ENCODE measurements at regions not wholly inside any gene's neighbourhood (a gene's known extent, or its start where the extent isn't known, plus 50 kb on each side); places are given as distances from the start of the nearest gene placed in this dataset.
A peak's percentile ranks its signal among the peaks of the same experiment; 100 is the strongest.
"Not testable (repeated sequence)": the region's sequence is repeated elsewhere in the genome, so short reads cannot be mapped to it uniquely, and the experiment has no call there.

GRCh38 chr2:142714600-142714999 is 162.9 kb upstream of the KYNU start:
- no peak for ATAC-seq

- no peak for ATAC-seq
Observed at GRCh38 chr2:142710336-142710735, 167.1 kb upstream of the KYNU start.

GRCh38 chr2:142707318-142707717 is 170.1 kb upstream of the KYNU start:
- ATAC-seq: no peak

GRCh38 chr2:142702397-142702796 is 175.1 kb upstream of the KYNU start:
- ATAC-seq: not testable (repeated sequence)

GRCh38 chr2:142695350-142696257 is 181.9 kb upstream of the KYNU start:
- not testable (repeated sequence) for ATAC-seq

- ATAC-seq: no peak
Observed at GRCh38 chr2:142694282-142694681, 183.2 kb upstream of the KYNU start.

- ATAC-seq: no peak
Observed at GRCh38 chr2:142693171-142693950, 184.1 kb upstream of the KYNU start.

GRCh38 chr2:142688856-142689605 is 188.4 kb upstream of the KYNU start:
- ATAC-seq: no peak

GRCh38 chr2:142687509-142687908 is 190.0 kb upstream of the KYNU start:
- ATAC-seq: no peak

- no peak for ATAC-seq
Observed at GRCh38 chr2:142687075-142687474, 190.4 kb upstream of the KYNU start.

GRCh38 chr2:142684667-142685066 is 192.8 kb upstream of the KYNU start:
- no peak for ATAC-seq

- ATAC-seq: no peak
Observed at GRCh38 chr2:142682528-142682927, 194.9 kb upstream of the KYNU start.

GRCh38 chr2:142681952-142682351 is 195.5 kb upstream of the KYNU start:
- no peak for ATAC-seq

GRCh38 chr2:142678164-142678563 is 199.3 kb upstream of the KYNU start:
- no peak for ATAC-seq

GRCh38 chr2:142675398-142675797 is 202.1 kb upstream of the KYNU start:
- ATAC-seq: no peak

GRCh38 chr2:142673836-142674235 is 203.6 kb upstream of the KYNU start:
- no peak for ATAC-seq

- no peak for ATAC-seq
Observed at GRCh38 chr2:142672698-142673097, 204.8 kb upstream of the KYNU start.

- no peak for ATAC-seq
Observed at GRCh38 chr2:142670362-142670761, 207.1 kb upstream of the KYNU start.

- ATAC-seq: no peak
Observed at GRCh38 chr2:142668420-142668819, 209.0 kb upstream of the KYNU start.

GRCh38 chr2:142665241-142665640 is 212.2 kb upstream of the KYNU start:
- no peak for ATAC-seq

- no peak for ATAC-seq
Observed at GRCh38 chr2:142650601-142651000, 226.9 kb upstream of the KYNU start.

GRCh38 chr2:142649581-142649980 is 227.9 kb upstream of the KYNU start:
- no peak for ATAC-seq

- peak; percentile 84 for ATAC-seq
Observed at GRCh38 chr2:142642650-142643049, 234.8 kb upstream of the KYNU start.
